HG02885 (cell line): ENCODE measurements at regions not wholly inside any gene's neighbourhood (a gene's known extent, or its start where the extent isn't known, plus 50 kb on each side); places are given as distances from the start of the nearest gene placed in this dataset.

Experiments
- ATAC-seq: cut with Tn5 transposase; IDR thresholded peaks from one replicate; pipeline ENCODE4 v1.9.1; 2021; ENCODE audit warnings: mild to moderate bottlenecking; ENCODE audit not compliant: unreplicated experiment, poor library complexity

- no peak for ATAC-seq
These were observed 441.1 kb downstream of the LRATD1 start for GRCh38 chr2:15073664-15074063.

DNA sequence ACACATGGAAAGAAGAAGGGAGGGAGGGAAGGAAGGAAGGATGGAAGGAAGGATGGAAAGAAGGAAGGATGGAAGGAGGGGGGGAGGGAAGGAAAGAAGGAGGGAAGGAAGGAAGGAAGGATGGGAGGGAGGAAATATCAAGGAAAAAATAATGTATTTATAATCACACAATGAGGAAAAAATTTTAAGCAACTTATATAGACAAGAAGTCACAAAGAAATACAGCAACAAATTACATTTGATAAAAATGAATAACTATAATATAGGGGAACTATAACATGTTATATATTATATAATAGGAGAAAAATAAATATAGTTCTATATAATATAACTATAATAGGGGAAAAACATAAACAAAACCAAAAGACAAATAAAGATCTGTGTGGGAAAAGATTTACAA lies 441.8 kb downstream of the LRATD1 start:
- ATAC-seq, result no peak

DNA sequence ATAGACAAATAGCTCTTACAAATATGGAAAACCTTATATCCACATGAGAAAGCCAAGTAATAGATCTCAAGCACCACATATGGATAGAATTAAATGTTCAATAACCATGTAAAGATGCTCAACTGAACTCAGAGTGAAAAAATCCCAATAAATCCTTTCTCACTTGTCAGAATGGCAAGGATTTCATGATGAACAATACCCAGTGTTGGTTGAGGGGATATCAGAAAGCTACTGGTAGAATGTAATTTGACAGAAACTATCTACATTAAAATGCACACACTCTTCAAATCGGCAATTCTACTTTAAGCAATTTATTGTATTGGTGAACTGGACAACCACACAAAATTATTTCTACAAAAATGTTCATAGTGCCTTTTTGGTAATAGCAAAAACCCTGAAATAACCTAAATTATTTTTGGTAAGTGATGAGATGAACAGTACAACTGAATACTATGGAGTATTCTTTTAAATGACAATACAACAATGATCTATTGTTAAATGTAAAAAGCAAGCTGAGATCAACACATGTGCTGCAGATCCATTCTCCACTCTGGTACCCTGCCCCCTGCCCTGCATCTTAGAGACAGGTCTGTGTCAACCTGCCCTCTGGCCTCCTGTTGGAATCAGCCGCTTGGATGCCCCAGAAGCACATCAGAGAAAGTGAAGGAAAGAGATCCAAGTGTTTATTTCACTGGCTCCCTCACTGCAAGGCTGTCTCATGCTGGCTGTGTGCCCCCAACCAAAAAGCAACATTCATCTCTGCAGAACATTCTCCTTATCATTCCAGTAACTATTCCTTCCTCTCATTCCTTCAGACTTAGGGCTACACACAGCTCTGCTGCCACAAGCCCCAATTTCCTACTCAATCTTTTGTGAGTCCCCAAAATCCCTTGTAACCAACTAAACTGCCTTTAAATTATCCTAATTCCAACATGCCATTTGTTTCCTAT lies 442.5 kb downstream of the LRATD1 start:
- no peak for ATAC-seq

- ATAC-seq, result no peak
These were observed 444.2 kb downstream of the LRATD1 start for GRCh38 chr2:15076668-15077067.

GRCh38 chr2:15081356-15081755 lies 448.8 kb downstream of the LRATD1 start:
- no peak for ATAC-seq

GRCh38 chr2:15082105-15083058 lies 449.9 kb downstream of the LRATD1 start:
- ATAC-seq, result no peak

- ATAC-seq, result no peak
These were observed 452.4 kb downstream of the LRATD1 start for GRCh38 chr2:15084826-15085489.

GRCh38 chr2:15092181-15092580 lies 459.7 kb downstream of the LRATD1 start:
- ATAC-seq, result no peak

GRCh38 chr2:15092691-15093090 lies 460.2 kb downstream of the LRATD1 start:
- no peak for ATAC-seq

- ATAC-seq, result no peak
These were observed 461.6 kb downstream of the LRATD1 start for GRCh38 chr2:15094161-15094560.

- no peak for ATAC-seq
These were observed 464.3 kb downstream of the NBAS start for GRCh38 chr2:15096873-15097272.

- ATAC-seq, result no peak
These were observed 454.0 kb downstream of the NBAS start for GRCh38 chr2:15107137-15107536.

GRCh38 chr2:15111718-15112117 lies 449.4 kb downstream of the NBAS start:
- no peak for ATAC-seq

DNA sequence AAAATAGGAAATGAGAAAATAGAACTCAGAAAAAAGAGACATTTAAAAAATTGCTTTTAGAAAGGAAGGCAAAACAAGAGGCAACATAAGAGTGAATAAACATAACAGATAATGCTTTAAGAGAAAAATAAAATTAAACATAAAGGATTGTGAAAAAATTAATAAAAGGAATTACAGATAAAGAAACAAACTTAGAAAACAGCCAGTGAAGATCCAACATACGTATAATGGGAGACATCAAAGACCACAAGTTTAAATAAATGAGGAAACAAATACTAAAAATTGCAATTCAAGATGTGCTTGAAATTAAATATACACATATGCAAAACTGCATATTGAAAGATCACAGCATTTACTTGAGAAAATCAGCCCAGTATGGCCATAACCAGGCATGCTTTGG lies 448.9 kb downstream of the NBAS start:
- no peak for ATAC-seq

DNA sequence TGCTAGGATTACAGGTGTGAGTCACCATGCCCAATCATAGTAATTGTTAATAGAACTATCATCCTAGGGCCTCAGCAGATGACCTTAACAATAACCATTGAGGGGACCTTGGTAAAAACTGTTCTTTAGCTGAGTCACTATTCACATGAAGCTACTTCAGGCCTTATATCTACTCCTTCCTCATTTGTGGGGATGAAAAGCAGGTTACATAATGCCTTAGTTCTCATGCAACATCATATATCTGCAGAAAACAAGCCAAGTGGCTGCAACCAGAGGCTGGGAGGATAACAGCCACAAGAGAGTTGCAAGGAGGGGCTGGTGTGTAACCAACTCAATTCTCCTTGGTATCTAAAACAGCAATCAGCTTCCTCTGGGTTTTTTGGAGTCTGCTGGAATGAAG lies 445.4 kb downstream of the NBAS start:
- no peak for ATAC-seq

- no peak for ATAC-seq
These were observed 444.3 kb downstream of the NBAS start for GRCh38 chr2:15116830-15117229.
